B cell (primary cell): ENCODE measurements at regions not wholly inside any gene's neighbourhood (a gene's known extent, or its start where the extent isn't known, plus 50 kb on each side); places are given as distances from the start of the nearest gene placed in this dataset.

Experiments
- ATAC-seq: fragments of 200-7000 bp; cut with Tn5 transposase; one replicate; pipeline ENCODE4 v1.10.0; 2021; ENCODE audit warnings: low read depth, mild to moderate bottlenecking, moderate number of reproducible peaks, moderate library complexity
- CTCF ChIA-PET: fragments of 350-600 bp; sonication (Branson Sonifier 250); formaldehyde crosslinking; loops from one replicate; lab custom pipeline; 2021; ENCODE audit warnings: antibody characterized with exemption, inconsistent platforms; lab: Charles Lee
- POLR2A ChIA-PET: fragments of 350-600 bp; sonication (Branson Sonifier 250); formaldehyde crosslinking; loops from one replicate; lab custom pipeline; 2021; ENCODE audit warnings: antibody characterized with exemption; lab: Charles Lee
- DNase-seq: peaks from one replicate; pipeline ENCODE4 v3.0.0; 2013
- H2AFZ ChIP-seq: 2 replicates; pipeline ENCODE4 v1.6.1; 2012; ENCODE audit warnings: mild to moderate bottlenecking, low read depth, low read length; ENCODE audit not compliant: insufficient read depth, poor library complexity, severe bottlenecking
- H3K27ac ChIP-seq, 2 donors: 1 replicate in 1 of 2; 2 replicates in 1 of 2; pipeline ENCODE4 v1.5.1; 2012 to 2013; ENCODE audit warnings: low read length in 2 of 2, mild to moderate bottlenecking in 2 of 2, moderate library complexity in 1 of 2
- H3K27me3 ChIP-seq, 4 experiments: fragments of 200-600 bp in 1 of 4; sonication (generic) in 1 of 4; replicated peaks in 1 of 4; 1 replicate in 2 of 4; 2 replicates in 2 of 4; pipeline versions ENCODE4 v1.6.1 to v1.7.0; 2013 to 2016; ENCODE audit warnings: low read length in 3 of 4, mild to moderate bottlenecking in 2 of 4, mixed read lengths in 1 of 4, moderate library complexity in 1 of 4; ENCODE audit not compliant: insufficient read depth in 4 of 4, control insufficient read depth in 3 of 4; ENCODE audit errors: control extremely low read depth in 1 of 4
- H3K36me3 ChIP-seq, 2 experiments: replicated peaks in 1 of 2; 1 replicate in 1 of 2; 2 replicates in 1 of 2; pipeline versions ENCODE4 v1.6.1 to v1.7.1; 2013; ENCODE audit warnings: low read length in 1 of 2; ENCODE audit not compliant: insufficient read depth in 2 of 2, control insufficient read depth in 1 of 2; ENCODE audit errors: control extremely low read depth in 1 of 2, extremely low read depth in 1 of 2
- H3K4me1 ChIP-seq, 2 donors: fragments of 200-600 bp in 1 of 2; sonication (generic) in 1 of 2; 1 replicate in 1 of 2; 2 replicates in 1 of 2; pipeline versions ENCODE4 v1.5.1 to v1.6.1; 2013 to 2017; ENCODE audit warnings: low read length in 2 of 2; ENCODE audit not compliant: control insufficient read depth in 2 of 2, insufficient read depth in 2 of 2
- H3K4me2 ChIP-seq: replicated peaks from 2 replicates; pipeline ENCODE3; 2012; ENCODE audit warnings: mild to moderate bottlenecking, low read depth, low read length; ENCODE audit not compliant: poor library complexity, severe bottlenecking
- H3K4me3 ChIP-seq, 5 experiments: fragments of 200-600 bp in 1 of 5; sonication (generic) in 1 of 5; 1 replicate in 3 of 5; 2 replicates in 2 of 5; pipeline versions ENCODE4 v1.5.1 to v1.7.0; 2011 to 2016; ENCODE audit warnings: low read length in 4 of 5, mild to moderate bottlenecking in 4 of 5, low read depth in 2 of 5, control low read depth in 1 of 5, moderate library complexity in 1 of 5; ENCODE audit not compliant: insufficient read depth in 1 of 5; ENCODE audit errors: control extremely low read depth in 1 of 5, extremely low read depth in 1 of 5
- H3K79me2 ChIP-seq: fragments of 200-600 bp; sonication (generic); one replicate; pipeline ENCODE4 v1.6.0; 2016; ENCODE audit warnings: low read length; ENCODE audit not compliant: control insufficient read depth, insufficient read depth
- H3K9ac ChIP-seq: fragments of 200-600 bp; sonication (generic); 2 replicates; pipeline ENCODE4 v1.6.1; 2017; ENCODE audit warnings: mild to moderate bottlenecking, low read length, moderate library complexity
- H3K9me3 ChIP-seq, 3 donors: one replicate each; pipeline versions ENCODE4 v1.6.1 to v1.7.1; 2013; ENCODE audit warnings: low read length in 2 of 3; ENCODE audit not compliant: control insufficient read depth in 2 of 3, insufficient read depth in 1 of 3; ENCODE audit errors: control extremely low read depth in 1 of 3
- H4K20me1 ChIP-seq: 2 replicates; pipeline ENCODE4 v1.6.0; 2012; ENCODE audit warnings: mild to moderate bottlenecking, low read length; ENCODE audit not compliant: insufficient read depth, control insufficient read depth, poor library complexity, severe bottlenecking
- H3K27ac Mint-ChIP-seq: one replicate; pipeline ENCODE4 v1.8.0; 2021; ENCODE audit warnings: mixed read lengths
- H3K27me3 Mint-ChIP-seq: one replicate; pipeline ENCODE4 v1.8.0; 2021; ENCODE audit warnings: mixed read lengths
- H3K4me1 Mint-ChIP-seq: one replicate; pipeline ENCODE4 v1.8.0; 2021; ENCODE audit warnings: mixed read lengths
- H3K4me3 Mint-ChIP-seq: one replicate; pipeline ENCODE4 v1.8.0; 2021; ENCODE audit warnings: mixed read lengths
- H3K9me3 Mint-ChIP-seq: one replicate; pipeline ENCODE4 v1.8.0; 2022; ENCODE audit warnings: mixed read lengths; ENCODE audit not compliant: insufficient read depth
- EZH2 ChIP-seq: IDR thresholded peaks from 2 replicates; pipeline ENCODE4 v1.6.1; 2012; ENCODE audit warnings: borderline replicate concordance, low read depth, mild to moderate bottlenecking, moderate library complexity, low read length; ENCODE audit not compliant: insufficient read depth, poor library complexity, severe bottlenecking
- WGBS: methylation state at CpG from one replicate; pipeline ENCODE4 v1.1.5; 2013; ENCODE audit warnings: missing lambda C conversion rate; ENCODE audit not compliant: insufficient coverage; 5-methylcytosine and 5-hydroxymethylcytosine counted together
- intact Hi-C: fragments of 100-400 bp; cut with micrococcal nuclease; formaldehyde crosslinking; loops from one replicate; pipeline ENCODE4 v1.10.0; 2022
- TF ChIP-seq, protein P1 (sequence below): fragments of 200-600 bp; IDR thresholded peaks from one replicate; pipeline ENCODE4 v1.8.0; 2022; ENCODE audit warnings: antibody characterized with exemption, mild to moderate bottlenecking

DNA sequence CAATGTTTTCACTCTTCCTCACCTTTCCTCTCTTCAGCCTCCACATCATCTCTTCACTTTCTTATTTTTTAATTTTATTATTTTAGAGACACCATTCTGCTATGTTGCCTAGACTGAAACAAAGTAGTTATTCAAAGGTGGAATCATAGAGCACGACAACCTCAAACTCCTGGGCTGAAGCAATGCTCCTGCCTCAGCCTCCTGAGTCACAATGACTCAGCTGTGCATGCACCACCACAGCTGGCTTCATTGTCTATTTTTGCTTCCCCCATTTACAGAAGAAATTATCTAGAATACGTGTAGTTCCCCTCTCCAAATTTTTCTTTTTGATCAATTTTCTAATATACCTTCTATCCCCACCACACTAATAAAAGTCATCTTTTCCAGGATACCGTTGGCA lies 911.5 kb upstream of the SOX11 start:
- Mint-ChIP-seq H3K4me1 (no peaks in the 10 kb centered on the region), H3K27ac (no peak overlapping the region), H3K27me3 (no peaks in the 10 kb centered on the region), H3K9me3 (peaks cover 6% of the 10 kb centered on the region), H3K4me3 (no peak overlapping the region)
- 80% methylated on average over 2 of the region's 3 CpGs for WGBS
- intact Hi-C loops: no loop called here
- CTCF ChIA-PET: no interaction called here
- DNase-seq (no peak), ATAC-seq (no peak)
- POLR2A ChIA-PET: no interaction called here
- Histone ChIP-seq H3K27me3 (no peaks in the 10 kb centered on the region), H3K4me1 (no peaks in the 10 kb centered on the region), H3K4me2 (no peak overlapping the region), H3K79me2 (no peaks in the 10 kb centered on the region), H3K27ac (no peak overlapping the region), H3K36me3 (no peaks in the 10 kb centered on the region), H3K4me3 (no peak overlapping the region), H2AFZ (no peak overlapping the region), H4K20me1 (no peaks in the 10 kb centered on the region), H3K9ac (no peak overlapping the region), H3K9me3 (peaks cover 0 to 2% (median 0%) of the 10 kb centered on the region in 3 donors)
- TF ChIP-seq EZH2: no peak
- TF ChIP-seq, protein P1, sequence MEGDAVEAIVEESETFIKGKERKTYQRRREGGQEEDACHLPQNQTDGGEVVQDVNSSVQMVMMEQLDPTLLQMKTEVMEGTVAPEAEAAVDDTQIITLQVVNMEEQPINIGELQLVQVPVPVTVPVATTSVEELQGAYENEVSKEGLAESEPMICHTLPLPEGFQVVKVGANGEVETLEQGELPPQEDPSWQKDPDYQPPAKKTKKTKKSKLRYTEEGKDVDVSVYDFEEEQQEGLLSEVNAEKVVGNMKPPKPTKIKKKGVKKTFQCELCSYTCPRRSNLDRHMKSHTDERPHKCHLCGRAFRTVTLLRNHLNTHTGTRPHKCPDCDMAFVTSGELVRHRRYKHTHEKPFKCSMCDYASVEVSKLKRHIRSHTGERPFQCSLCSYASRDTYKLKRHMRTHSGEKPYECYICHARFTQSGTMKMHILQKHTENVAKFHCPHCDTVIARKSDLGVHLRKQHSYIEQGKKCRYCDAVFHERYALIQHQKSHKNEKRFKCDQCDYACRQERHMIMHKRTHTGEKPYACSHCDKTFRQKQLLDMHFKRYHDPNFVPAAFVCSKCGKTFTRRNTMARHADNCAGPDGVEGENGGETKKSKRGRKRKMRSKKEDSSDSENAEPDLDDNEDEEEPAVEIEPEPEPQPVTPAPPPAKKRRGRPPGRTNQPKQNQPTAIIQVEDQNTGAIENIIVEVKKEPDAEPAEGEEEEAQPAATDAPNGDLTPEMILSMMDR: no peak

DNA sequence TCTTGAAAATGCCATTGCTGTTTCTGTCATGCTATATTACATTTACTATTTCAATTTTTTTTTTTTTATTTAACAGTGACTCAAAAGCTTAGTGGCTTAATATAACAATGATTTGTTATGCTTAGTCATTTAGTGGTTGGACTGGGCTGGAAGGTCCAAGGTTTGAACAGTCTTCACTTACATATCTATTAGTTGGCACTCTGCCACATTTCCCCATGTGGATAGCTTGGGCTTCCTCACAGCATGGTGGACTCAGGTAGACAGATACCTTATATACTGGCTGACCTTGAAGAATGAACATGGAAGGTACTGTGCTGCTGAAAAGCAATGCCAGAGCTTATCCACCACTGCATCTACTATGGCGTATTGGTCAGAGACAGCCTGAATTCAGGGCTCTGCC lies 909.5 kb upstream of the SOX11 start:
- no peak overlapping the region for H3K4me3 ChIP-seq
- no peak overlapping the region for H3K9ac ChIP-seq
- no peaks in the 10 kb centered on the region for H3K27me3 ChIP-seq
- Mint-ChIP-seq H3K27ac (no peak overlapping the region), H3K9me3 (peaks cover 10% of the 10 kb centered on the region), H3K4me3 (no peak overlapping the region), H3K27me3 (no peaks in the 10 kb centered on the region), H3K4me1 (no peaks in the 10 kb centered on the region)
- POLR2A ChIA-PET: no interaction called here
- intact Hi-C loops: no loop called here
- ATAC-seq (no peak), DNase-seq (no peak)
- CTCF ChIA-PET: no interaction called here
- WGBS: no CpG with 5 or more reads among the region's 1 CpG
- no peaks in the 10 kb centered on the region for H3K36me3 ChIP-seq
- peaks cover 1 to 4% (median 4%) of the 10 kb centered on the region in 3 donors for H3K9me3 ChIP-seq
- H3K27ac ChIP-seq: no peak overlapping the region
- H3K79me2 ChIP-seq: no peaks in the 10 kb centered on the region
- TF ChIP-seq, protein P1: no peak
- no peak for TF ChIP-seq EZH2
- no peak overlapping the region for H2AFZ ChIP-seq
- no peaks in the 10 kb centered on the region for H3K4me1 ChIP-seq
- H4K20me1 ChIP-seq: no peaks in the 10 kb centered on the region
- H3K4me2 ChIP-seq: no peak overlapping the region
